ENCODE measurements at regions not wholly inside any gene's neighbourhood (a gene's known extent, or its start where the extent isn't known, plus 50 kb on each side); places are given as distances from the start of the nearest gene placed in this dataset.

DNA sequence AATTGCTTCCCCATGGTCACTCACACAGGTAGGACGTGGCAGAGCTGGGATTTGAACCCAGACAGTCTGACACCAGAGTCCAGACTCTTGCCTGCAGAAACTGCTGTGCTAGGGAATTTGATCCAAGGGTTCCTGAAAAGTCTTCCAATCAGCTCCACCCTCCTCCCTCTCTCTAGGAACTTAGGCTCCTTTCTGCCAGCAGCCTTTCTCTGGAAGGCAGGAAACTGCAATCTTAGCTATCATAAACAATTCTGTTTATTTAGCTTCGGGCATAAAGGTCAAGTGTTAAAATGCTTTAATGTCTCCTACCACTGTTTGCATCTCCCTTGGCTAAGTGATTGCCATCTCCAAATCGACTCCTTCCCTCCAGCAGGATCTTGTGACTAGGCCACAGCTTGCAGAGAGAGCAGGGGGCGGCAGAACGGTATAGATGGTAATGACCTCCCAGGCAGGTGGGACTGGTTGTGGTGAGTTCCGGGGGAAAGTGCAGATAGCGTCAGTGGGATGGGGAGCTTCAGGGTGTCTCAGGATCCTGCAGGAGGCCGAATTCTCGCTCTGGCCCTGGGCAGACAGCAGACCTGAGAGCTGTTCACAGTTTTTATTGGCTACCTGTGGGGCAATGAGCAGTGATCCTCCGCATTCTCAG lies 882.4 kb upstream of the EEF2KMT start:
- no peak for TF ChIP-seq EZH2 (IDR thresholded peaks at IDR 0.05; ENCODE audit: borderline replicate concordance, low read depth, low read length, severe bottlenecking)
- TF ChIP-seq, protein P1, sequence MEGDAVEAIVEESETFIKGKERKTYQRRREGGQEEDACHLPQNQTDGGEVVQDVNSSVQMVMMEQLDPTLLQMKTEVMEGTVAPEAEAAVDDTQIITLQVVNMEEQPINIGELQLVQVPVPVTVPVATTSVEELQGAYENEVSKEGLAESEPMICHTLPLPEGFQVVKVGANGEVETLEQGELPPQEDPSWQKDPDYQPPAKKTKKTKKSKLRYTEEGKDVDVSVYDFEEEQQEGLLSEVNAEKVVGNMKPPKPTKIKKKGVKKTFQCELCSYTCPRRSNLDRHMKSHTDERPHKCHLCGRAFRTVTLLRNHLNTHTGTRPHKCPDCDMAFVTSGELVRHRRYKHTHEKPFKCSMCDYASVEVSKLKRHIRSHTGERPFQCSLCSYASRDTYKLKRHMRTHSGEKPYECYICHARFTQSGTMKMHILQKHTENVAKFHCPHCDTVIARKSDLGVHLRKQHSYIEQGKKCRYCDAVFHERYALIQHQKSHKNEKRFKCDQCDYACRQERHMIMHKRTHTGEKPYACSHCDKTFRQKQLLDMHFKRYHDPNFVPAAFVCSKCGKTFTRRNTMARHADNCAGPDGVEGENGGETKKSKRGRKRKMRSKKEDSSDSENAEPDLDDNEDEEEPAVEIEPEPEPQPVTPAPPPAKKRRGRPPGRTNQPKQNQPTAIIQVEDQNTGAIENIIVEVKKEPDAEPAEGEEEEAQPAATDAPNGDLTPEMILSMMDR (IDR thresholded peaks at IDR 0.05; ENCODE audit: extremely low read depth in 1 of 2, insufficient read depth in 1 of 2, low read depth in 1 of 2, low read length in 2 of 2): no peak
